Tibial nerve (tissue), 4 donors: ENCODE measurements at regions not wholly inside any gene's neighbourhood (a gene's known extent, or its start where the extent isn't known, plus 50 kb on each side); places are given as distances from the start of the nearest gene placed in this dataset.
"Not testable (repeated sequence)": the region's sequence is repeated elsewhere in the genome, so short reads cannot be mapped to it uniquely, and the experiment has no call there.

Source experiments
- CTCF ChIP-seq, 5 experiments: fragments of 200-600 bp in 3 of 5; fragments of 450-650 bp in 2 of 5; sonication (generic) in 3 of 5; IDR thresholded peaks; one replicate each; pipeline ENCODE4 v1.5.1; 2016 to 2019; ENCODE audit warnings: antibody characterized with exemption in 5 of 5, mild to moderate bottlenecking in 3 of 5, moderate library complexity in 2 of 5
- EP300 ChIP-seq, 2 donors: sonication (generic); formaldehyde crosslinking; IDR thresholded peaks; one replicate each; pipeline ENCODE4 v1.6.1; 2017; ENCODE audit warnings: antibody characterized with exemption in 2 of 2, mild to moderate bottlenecking in 1 of 2
- POLR2A ChIP-seq, 2 donors: fragments of 450-650 bp; IDR thresholded peaks; one replicate each; pipeline ENCODE4 v1.6.1; 2017; ENCODE audit warnings: antibody characterized with exemption in 2 of 2, mild to moderate bottlenecking in 2 of 2, moderate library complexity in 2 of 2

GRCh38 chr20:56781987-56782560 is 153.0 kb downstream of the TFAP2C start:
- TF ChIP-seq CTCF, POLR2A, EP300 (IDR thresholded peaks at IDR 0.05): not testable (repeated sequence)
